ENCODE measurements at regions not wholly inside any gene's neighbourhood (a gene's known extent, or its start where the extent isn't known, plus 50 kb on each side); places are given as distances from the start of the nearest gene placed in this dataset.

DNA sequence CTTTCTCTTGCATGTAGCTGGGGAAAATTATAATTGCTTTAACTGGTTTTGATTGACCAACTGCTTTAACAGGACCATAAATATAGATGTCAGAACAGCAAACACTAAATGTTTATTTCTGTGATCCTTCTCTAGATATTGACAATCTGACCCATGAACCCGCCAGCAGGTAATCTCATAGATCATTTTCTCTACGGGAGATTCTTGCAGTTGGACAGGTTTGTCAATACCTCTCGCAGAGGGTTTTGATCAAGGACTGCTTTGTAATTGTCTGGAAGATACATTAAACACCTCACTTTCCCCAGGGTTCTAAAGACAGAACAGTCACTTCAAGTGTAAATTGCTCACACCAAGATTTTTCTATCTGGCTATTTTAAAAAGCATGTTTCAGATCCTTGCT lies 235.8 kb upstream of the RHOBTB1 start:
- Histone ChIP-seq H3K79me2 (ENCODE audit: insufficient read depth, low read length) (no peaks in the 10 kb centered on the region), H3K4me2 (ENCODE audit: insufficient read depth, low read length) (no peak overlapping the region), H3K4me1 (ENCODE audit: insufficient read depth, low read length) (no peaks in the 10 kb centered on the region), H4K20me1 (ENCODE audit: insufficient read depth, low read length) (no peaks in the 10 kb centered on the region), H3K4me3 (ENCODE audit: insufficient read depth, low read length) (no peak overlapping the region), H3K9me3 (ENCODE audit: low read depth, low read length) (no peaks in the 10 kb centered on the region), H2AFZ (ENCODE audit: low read length) (no peak overlapping the region), H3K27me3 (ENCODE audit: insufficient read depth, low read length) (peaks cover 3% of the 10 kb centered on the region), H3K27ac (ENCODE audit: low read depth, low read length) (no peak overlapping the region), H3K36me3 (ENCODE audit: insufficient read depth, low read length) (no peaks in the 10 kb centered on the region)
- TF ChIP-seq, protein P1, sequence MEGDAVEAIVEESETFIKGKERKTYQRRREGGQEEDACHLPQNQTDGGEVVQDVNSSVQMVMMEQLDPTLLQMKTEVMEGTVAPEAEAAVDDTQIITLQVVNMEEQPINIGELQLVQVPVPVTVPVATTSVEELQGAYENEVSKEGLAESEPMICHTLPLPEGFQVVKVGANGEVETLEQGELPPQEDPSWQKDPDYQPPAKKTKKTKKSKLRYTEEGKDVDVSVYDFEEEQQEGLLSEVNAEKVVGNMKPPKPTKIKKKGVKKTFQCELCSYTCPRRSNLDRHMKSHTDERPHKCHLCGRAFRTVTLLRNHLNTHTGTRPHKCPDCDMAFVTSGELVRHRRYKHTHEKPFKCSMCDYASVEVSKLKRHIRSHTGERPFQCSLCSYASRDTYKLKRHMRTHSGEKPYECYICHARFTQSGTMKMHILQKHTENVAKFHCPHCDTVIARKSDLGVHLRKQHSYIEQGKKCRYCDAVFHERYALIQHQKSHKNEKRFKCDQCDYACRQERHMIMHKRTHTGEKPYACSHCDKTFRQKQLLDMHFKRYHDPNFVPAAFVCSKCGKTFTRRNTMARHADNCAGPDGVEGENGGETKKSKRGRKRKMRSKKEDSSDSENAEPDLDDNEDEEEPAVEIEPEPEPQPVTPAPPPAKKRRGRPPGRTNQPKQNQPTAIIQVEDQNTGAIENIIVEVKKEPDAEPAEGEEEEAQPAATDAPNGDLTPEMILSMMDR (IDR thresholded peaks at IDR 0.05; ENCODE audit: extremely low read depth, low read depth, low read length): no peak
- no peak for DNase-seq (ENCODE audit: insufficient read length, low spot score, missing footprints)

DNA sequence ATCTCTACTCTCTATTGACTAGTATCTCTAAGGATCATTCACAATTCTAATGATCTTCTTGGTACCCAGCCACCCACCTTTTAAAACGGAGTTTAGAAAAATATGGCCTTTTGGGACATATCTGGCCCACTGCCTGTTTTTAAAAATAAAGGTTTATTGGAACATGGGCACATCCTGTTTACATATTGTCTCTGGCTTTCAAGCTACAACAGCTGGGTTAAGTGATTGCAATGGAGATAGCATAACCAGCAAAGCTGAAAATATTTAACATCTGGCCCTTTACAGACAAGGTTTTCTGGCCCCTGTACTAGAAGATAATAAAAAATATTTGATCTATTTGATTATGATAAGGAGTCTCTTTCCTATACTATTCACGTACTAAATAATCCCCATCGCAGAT lies 232.4 kb upstream of the RHOBTB1 start:
- Histone ChIP-seq H4K20me1 (ENCODE audit: insufficient read depth, low read length) (no peaks in the 10 kb centered on the region), H3K9me3 (ENCODE audit: low read depth, low read length) (no peaks in the 10 kb centered on the region), H3K27ac (ENCODE audit: low read depth, low read length) (no peak overlapping the region), H3K4me1 (ENCODE audit: insufficient read depth, low read length) (no peaks in the 10 kb centered on the region), H3K4me3 (ENCODE audit: insufficient read depth, low read length) (no peak overlapping the region), H2AFZ (ENCODE audit: low read length) (no peak overlapping the region), H3K79me2 (ENCODE audit: insufficient read depth, low read length) (no peaks in the 10 kb centered on the region), H3K27me3 (ENCODE audit: insufficient read depth, low read length) (peaks cover 6% of the 10 kb centered on the region), H3K4me2 (ENCODE audit: insufficient read depth, low read length) (no peak overlapping the region), H3K36me3 (ENCODE audit: insufficient read depth, low read length) (no peaks in the 10 kb centered on the region)
- TF ChIP-seq, protein P1 (IDR thresholded peaks at IDR 0.05; ENCODE audit: extremely low read depth, low read depth, low read length): no peak
- no peak for DNase-seq (ENCODE audit: insufficient read length, low spot score, missing footprints)

DNA sequence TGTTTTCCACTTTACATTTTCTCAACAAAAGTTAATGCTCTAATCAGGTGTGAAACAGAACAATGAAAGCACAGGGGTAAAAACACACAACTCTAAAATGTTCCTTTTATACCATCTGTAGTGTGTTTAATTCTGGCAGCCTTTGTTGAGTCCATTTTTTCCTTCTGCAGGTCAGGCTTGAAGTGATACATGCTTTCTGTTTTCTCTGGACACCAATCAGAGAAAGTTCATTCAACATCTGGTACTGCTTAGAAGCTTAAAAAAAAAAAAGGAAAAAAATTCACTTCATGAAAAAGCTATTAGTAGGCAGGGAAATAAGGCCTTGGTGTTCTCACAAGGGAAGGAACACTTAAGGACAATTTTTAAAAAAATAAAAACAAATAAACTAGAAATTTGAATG lies 231.3 kb upstream of the RHOBTB1 start:
- no peaks in the 10 kb centered on the region for H3K4me1 ChIP-seq (ENCODE audit: insufficient read depth, low read length)
- no peak overlapping the region for H3K27ac ChIP-seq (ENCODE audit: low read depth, low read length)
- no peaks in the 10 kb centered on the region for H4K20me1 ChIP-seq (ENCODE audit: insufficient read depth, low read length)
- no peak for DNase-seq (ENCODE audit: insufficient read length, low spot score, missing footprints)
- no peaks in the 10 kb centered on the region for H3K79me2 ChIP-seq (ENCODE audit: insufficient read depth, low read length)
- no peaks in the 10 kb centered on the region for H3K36me3 ChIP-seq (ENCODE audit: insufficient read depth, low read length)
- H3K27me3 ChIP-seq (ENCODE audit: insufficient read depth, low read length): peaks cover 8% of the 10 kb centered on the region
- H3K9me3 ChIP-seq (ENCODE audit: low read depth, low read length): no peaks in the 10 kb centered on the region
- H3K4me3 ChIP-seq (ENCODE audit: insufficient read depth, low read length): no peak overlapping the region
- no peak overlapping the region for H3K4me2 ChIP-seq (ENCODE audit: insufficient read depth, low read length)
- no peak overlapping the region for H2AFZ ChIP-seq (ENCODE audit: low read length)
- TF ChIP-seq, protein P1 (IDR thresholded peaks at IDR 0.05; ENCODE audit: extremely low read depth, low read depth, low read length): no peak

DNA sequence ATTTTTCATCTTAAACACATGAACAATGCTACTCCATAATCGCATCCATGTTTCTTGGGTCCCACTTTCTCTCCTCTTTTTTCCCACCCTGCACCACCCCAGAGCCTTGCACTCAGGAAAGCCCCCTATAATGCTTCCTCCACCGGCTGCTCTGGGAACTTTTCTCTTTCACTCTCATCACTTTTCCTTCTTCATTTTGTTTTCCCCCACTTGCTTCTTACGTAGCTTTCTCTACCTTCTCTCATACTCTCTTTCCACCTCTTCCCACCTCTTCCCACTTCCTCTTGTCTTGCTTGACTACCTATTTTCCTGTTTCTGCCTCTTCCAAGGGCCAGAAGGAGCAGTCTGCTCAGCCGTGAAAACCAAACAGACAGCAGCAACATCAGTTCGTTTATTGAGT lies 229.5 kb upstream of the RHOBTB1 start:
- no peaks in the 10 kb centered on the region for H3K4me1 ChIP-seq (ENCODE audit: insufficient read depth, low read length)
- H3K9me3 ChIP-seq (ENCODE audit: low read depth, low read length): no peaks in the 10 kb centered on the region
- no peak overlapping the region for H2AFZ ChIP-seq (ENCODE audit: low read length)
- no peak for DNase-seq (ENCODE audit: insufficient read length, low spot score, missing footprints)
- no peaks in the 10 kb centered on the region for H3K79me2 ChIP-seq (ENCODE audit: insufficient read depth, low read length)
- H3K27ac ChIP-seq (ENCODE audit: low read depth, low read length): no peak overlapping the region
- peaks cover 12% of the 10 kb centered on the region for H3K27me3 ChIP-seq (ENCODE audit: insufficient read depth, low read length)
- no peaks in the 10 kb centered on the region for H3K36me3 ChIP-seq (ENCODE audit: insufficient read depth, low read length)
- no peak overlapping the region for H3K4me3 ChIP-seq (ENCODE audit: insufficient read depth, low read length)
- no peak overlapping the region for H3K4me2 ChIP-seq (ENCODE audit: insufficient read depth, low read length)
- TF ChIP-seq, protein P1 (IDR thresholded peaks at IDR 0.05; ENCODE audit: extremely low read depth, low read depth, low read length): no peak
- no peaks in the 10 kb centered on the region for H4K20me1 ChIP-seq (ENCODE audit: insufficient read depth, low read length)

Measured in osteoblast (primary cell).